ENCODE measurements at regions not wholly inside any gene's neighbourhood (a gene's known extent, or its start where the extent isn't known, plus 50 kb on each side); places are given as distances from the start of the nearest gene placed in this dataset.
"Not testable (repeated sequence)": the region's sequence is repeated elsewhere in the genome, so short reads cannot be mapped to it uniquely, and the experiment has no call there.

GRCh38 chr1:849873-850272 is 73.8 kb upstream of the SAMD11 start:
- not testable (repeated sequence) for DNase-seq (ENCODE audit: low read depth)

GRCh38 chr1:850318-850717 is 73.4 kb upstream of the SAMD11 start:
- DNase-seq (ENCODE audit: low read depth): not testable (repeated sequence)

GRCh38 chr1:851398-851797 is 72.3 kb upstream of the SAMD11 start:
- DNase-seq (ENCODE audit: low read depth): not testable (repeated sequence)

- DNase-seq (ENCODE audit: low read depth): not testable (repeated sequence)
These were observed 71.9 kb upstream of the SAMD11 start for GRCh38 chr1:851841-852240.

- DNase-seq (ENCODE audit: low read depth): not testable (repeated sequence)
These were observed 68.3 kb upstream of the SAMD11 start for GRCh38 chr1:855202-855981.

- not testable (repeated sequence) for DNase-seq (ENCODE audit: low read depth)
These were observed 67.1 kb upstream of the SAMD11 start for GRCh38 chr1:856541-857057.

GRCh38 chr1:857926-858648 is 65.6 kb upstream of the SAMD11 start:
- not testable (repeated sequence) for DNase-seq (ENCODE audit: low read depth)

- not testable (repeated sequence) for DNase-seq (ENCODE audit: low read depth)
These were observed 65.1 kb upstream of the SAMD11 start for GRCh38 chr1:858649-859041.

GRCh38 chr1:860941-861340 is 62.8 kb upstream of the SAMD11 start:
- not testable (repeated sequence) for DNase-seq (ENCODE audit: low read depth)

- DNase-seq (ENCODE audit: low read depth): no peak
These were observed 62.0 kb upstream of the SAMD11 start for GRCh38 chr1:861714-862113.

GRCh38 chr1:862601-863000 is 61.1 kb upstream of the SAMD11 start:
- DNase-seq (ENCODE audit: low read depth): not testable (repeated sequence)

DNA sequence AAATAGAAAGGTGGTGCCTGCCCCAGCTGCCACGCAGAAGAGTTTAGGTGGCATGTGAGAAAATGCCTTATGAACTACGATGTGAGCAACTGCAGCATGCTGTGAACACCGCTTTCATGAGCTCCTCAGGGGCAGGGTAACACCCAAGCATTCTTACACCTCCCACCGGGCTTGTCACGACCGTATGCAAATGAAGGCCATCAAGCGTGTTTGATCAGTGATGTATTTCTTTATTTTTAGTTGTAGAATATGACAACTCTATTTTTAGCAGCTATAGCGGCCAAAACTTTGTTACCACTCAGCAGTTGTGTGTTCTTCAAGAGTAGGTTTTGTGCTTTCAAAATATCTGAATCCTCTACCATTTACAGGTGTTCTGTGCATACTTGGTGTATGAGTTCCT is 58.1 kb upstream of the SAMD11 start:
- DNase-seq (ENCODE audit: low read depth): not testable (repeated sequence)

DNA sequence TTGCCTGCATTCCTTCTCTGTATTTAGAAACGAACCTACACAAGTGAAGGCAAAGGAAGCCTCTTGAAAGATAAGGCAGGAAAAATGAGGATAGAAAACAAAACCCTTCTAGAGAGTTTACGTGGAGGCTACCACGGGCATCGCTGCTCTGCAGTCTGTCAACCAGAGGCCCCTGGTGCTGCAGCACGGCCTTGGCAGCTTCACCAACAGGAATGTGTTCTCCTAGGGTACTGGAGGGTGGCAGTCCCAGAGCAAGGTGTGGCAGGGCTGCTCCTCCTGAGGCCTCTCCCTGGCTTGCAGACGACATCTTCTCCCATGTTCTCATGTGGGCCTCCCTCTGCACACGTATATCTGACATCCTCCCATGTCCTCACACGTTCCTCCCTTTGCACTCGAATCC is 57.6 kb upstream of the SAMD11 start:
- DNase-seq (ENCODE audit: low read depth): no peak

GRCh38 chr1:866631-867299 is 57.0 kb upstream of the SAMD11 start:
- DNase-seq (ENCODE audit: low read depth): not testable (repeated sequence)

GRCh38 chr1:867550-867949 is 56.2 kb upstream of the SAMD11 start:
- not testable (repeated sequence) for DNase-seq (ENCODE audit: low read depth)

DNA sequence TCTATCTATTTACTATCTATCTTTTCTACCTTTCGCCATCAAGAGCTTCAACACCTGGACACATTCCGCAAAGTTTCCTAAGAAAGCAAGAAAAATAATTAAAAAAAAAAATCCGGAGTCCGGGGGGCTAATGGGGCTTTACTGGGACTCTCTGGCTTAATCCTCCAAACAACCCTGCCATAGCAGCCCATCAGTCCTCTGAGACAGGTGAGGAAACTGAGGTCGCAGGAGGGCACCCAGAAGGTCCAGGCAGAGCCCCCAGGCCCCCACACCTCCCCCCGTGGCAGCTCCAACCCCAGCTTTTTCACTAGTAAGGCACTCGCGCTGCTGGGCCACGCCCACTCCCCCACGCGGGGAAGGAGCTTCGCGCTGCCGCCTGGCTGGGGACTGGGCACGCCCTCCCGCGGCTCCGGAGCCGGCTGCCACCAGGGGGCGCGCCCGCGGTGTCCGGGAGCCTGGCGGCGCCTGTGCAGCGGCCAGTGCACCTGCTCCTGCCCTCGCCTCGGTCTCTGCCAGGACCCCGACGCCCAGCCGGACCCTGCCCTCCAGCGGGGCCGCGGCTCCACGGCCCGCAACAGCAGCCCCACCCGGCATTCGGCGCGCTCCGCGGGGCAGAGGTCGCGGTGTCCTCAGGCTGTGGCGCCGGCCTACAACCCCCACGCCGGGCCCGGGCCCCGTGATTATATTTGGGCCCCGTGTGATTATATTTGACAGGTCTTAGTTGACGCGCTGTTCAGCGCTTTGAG is 54.1 kb upstream of the SAMD11 start:
- peak; percentile 70 for DNase-seq (ENCODE audit: low read depth)

All from stimulated activated CD8-positive, alpha-beta memory T cell treated with anti-CD3 and anti-CD28 coated beads, Interleukin-15, amount 100 ng/mL, for 24 hours (primary cell).